Stimulated activated naive CD4-positive, alpha-beta T cell (primary cell): ENCODE measurements at regions not wholly inside any gene's neighbourhood (a gene's known extent, or its start where the extent isn't known, plus 50 kb on each side); places are given as distances from the start of the nearest gene placed in this dataset.
"Not testable (repeated sequence)": the region's sequence is repeated elsewhere in the genome, so short reads cannot be mapped to it uniquely, and the experiment has no call there.

Source experiments
- DNase-seq, 6 experiments: peaks; one replicate each; lab custom pipeline; 2025; lab: John Stamatoyannopoulos, UW

DNA sequence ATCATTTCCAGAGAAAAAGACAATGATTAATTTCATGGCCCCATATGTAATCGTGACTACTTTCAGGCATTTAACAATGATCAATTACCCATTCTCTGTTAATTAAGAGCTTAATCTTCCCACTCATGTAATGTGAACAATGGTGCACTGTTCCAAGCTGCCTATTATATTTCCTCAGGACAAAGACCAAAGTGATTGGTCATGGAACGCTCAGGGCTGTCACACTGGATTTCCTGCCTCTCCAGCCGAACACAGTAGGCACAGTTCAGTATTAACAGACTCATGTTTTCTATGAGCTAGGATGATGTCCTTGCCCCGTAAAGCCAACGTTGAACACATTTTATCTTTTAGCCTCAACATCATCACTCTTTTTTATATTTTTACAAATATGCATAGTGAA, 142.7 kb upstream of the FZD8 start:
- no peak for DNase-seq

DNA sequence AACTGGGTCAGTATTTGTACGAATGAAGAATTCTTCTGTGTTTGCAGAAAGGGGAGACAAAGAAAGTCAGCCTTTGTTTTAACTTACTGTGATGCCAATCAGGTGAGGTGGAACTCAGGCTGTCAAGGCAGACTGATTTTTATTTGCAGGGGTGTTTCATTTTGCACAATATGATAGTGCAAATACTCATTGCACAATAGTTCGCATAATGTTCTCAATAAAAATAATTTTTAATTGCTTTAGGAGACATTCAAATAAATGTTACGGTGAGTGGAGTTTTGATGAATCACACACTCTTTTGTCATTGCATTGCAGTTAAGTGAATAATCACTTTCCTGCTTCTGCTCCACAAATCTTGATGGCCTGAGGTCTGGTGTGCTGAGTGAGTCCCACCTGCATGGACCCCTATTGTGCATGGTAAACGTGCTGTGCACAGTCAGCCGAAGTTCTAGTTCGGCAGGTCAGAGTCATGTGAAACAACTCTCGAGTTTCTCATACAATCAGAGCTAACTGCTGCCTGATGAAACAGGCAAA, 141.3 kb upstream of the FZD8 start:
- DNase-seq = no peak

DNA sequence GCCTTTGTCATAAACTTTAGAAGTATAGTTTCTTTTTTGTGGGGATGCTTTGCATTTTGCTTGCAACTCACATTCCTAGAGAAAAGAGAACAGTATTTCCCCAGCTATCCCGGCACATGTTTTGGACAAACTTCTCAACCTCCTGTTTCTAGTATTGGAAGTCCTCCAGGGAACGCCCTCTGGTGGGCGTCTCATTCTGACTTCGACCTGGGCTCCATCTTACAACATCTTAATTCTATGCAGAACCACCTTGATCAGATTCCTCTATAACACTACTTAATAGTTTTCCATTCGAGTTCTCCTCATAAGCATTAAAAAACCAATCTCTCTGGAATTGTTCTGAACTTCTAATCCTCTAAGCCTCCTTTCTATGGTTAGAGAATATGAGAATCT, 139.5 kb upstream of the FZD8 start:
- no peak for DNase-seq

DNA sequence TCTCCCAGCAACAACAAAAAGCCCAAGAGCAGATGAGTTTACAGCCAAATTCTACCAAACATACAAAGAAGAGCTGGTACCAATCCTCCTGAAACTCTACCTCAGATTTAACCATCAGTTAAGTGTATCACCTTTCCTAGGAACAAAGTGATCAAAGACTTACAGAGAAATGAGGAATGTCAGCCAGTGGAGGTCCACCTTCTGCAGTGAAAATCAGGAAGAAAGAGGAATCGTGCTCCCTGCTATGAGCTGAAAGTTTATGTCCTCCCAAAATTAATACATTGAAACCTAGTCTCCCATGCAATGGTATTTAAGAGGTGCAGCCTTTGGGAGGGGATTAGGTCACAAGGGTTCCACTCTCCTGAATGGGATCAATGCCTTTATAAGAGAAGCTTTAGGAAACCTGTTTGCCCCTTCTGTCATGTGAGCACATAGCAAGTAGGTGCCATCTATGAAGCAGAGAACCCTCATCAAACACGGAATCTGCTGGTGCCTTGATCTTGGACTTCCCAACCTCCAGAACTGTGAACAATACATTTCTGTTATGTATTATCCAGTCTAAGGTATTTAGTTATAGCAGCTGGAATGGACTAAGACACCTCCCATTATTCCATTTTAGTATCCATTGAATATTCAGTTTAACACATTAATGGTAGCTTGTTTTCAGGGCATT, 139.0 kb upstream of the FZD8 start:
- no peak for DNase-seq

DNA sequence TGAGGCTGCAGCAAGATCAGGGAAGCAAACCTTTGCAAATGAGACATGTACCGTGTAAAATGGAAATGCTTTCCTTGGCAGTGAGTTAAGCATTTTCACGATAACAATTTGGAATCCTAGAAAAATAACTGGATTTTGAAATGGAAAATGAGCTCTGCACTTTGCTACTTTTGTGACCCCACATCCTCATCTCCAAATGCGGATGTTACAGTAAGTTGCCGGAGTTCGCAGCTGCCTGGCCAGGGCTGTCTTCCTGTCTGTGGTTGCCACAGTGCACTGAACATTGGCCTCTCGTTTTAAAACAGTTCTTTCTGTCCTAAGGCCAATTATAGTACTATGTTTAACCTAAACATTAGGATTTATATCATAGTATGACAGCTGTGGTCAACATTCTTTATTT, 136.2 kb upstream of the FZD8 start:
- no peak for DNase-seq

DNA sequence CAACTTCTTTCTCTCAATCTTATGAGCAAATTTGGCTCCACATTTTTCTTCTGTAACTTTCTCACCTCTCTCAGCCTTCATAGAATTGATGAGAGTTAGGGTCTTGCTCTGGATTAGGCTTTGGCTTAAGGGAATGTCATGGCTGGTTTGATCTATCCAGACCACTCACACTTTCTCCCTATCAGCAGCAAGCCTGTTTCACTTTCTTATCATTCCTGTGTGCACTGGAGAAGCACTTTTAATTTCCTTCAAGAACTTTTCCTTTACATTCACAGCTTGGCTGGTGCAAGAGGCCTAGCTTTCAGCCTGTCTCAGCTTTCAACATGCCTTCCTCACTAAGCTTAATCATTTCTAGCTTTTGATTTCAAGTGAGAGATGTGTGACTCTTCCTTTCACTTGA, 134.5 kb upstream of the FZD8 start:
- DNase-seq = not testable (repeated sequence)

DNA sequence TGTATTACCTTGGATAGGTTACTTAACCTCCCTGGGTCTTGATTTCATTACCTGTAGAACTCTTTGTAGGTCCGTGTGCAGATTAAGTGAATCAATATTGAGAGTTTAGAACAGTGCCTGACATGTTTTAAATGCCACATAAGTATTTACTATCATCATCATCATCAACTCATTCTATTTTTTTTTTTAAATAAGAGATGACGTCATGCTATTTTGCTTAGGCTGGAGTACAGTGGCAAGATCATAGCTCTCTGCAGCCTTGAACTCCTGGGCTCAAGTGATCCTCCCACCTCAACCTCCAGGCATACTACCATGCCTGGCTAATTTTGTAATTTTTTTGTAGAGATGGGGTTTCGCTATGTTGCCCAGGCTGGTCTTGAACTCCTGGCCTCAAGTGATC, 132.0 kb upstream of the FZD8 start:
- no peak for DNase-seq

DNA sequence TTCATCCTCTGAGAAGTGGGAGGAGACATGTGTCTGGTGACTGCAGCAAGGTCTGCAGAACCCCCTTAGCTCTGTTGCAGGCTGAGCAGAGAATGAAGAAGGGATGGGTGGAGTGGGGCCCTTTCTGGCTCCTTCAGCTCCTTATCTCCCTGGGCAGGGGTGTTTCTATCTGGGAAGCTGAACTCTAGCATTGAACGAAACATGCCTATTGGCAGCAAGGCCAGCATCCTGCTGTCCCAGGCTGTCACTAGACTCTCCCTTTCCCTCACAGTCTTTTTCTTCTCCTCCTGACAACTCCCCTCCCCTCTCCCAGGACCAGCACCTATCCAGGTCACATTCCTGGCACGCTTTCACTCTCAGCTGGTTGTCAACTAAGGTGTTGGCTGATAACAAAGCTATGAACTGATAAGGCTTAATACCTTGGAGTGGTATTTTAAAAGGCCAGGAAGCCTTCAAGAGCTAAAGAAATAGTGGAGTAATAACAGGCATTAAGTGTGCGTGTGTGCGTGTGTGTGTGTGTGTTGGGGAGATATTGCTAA, 128.8 kb upstream of the FZD8 start:
- no peak for DNase-seq

DNA sequence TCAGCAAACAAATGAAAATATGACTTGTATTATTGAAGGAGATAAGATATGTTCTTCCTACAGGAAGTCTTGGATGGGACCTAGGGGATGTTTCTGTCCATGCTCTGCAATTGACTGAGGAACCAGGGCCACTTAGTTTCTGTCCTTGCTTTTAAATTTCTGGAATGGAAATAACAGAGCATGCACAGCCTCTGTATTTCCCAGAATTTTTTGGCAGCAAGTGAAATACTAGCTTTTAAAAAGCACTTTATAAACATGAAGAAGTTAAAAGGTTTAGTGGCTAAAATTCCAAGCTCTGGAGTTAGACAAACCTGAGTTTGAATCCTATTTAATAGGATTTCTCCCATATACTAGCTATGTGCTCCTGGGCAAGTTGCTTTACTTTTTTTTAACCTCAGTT, 127.7 kb upstream of the FZD8 start:
- DNase-seq = no peak

DNA sequence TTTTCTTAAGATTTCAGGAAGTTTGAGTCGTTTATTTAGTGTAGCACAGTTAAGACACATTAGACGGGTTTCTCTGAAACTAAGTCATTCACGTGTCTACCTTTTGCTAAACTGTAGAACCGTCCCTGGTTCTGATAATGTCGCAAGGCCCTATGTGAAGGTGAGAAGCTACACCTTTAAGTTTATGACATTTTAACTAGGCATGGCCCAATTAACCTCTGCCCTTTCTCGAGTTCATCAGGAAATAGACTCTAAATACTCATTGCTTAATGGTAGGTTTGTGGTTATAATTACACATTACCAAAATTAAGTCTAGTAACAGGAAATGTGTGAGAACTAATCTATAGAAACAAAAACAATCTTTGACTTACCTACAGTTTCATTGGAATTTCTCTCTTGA, 126.6 kb upstream of the FZD8 start:
- no peak for DNase-seq

DNA sequence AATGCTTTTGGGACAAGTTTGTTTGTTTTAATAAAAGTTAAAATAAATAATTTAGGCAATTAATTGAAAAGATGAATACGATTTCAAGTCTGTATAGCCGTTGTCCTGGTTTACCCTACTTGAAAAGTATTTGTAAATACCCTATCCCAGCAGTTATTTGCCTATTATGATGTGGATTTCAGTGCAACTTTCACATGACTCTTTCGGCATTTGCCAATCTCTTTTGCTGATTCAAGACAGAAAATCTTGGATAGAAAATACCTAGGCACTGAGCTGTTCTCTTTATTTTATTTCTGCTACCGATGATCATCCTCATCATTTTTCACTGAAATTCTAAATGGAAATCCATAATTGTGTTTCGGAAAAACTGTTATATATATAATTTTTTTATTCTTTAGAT, 125.9 kb upstream of the FZD8 start:
- DNase-seq = no peak

DNA sequence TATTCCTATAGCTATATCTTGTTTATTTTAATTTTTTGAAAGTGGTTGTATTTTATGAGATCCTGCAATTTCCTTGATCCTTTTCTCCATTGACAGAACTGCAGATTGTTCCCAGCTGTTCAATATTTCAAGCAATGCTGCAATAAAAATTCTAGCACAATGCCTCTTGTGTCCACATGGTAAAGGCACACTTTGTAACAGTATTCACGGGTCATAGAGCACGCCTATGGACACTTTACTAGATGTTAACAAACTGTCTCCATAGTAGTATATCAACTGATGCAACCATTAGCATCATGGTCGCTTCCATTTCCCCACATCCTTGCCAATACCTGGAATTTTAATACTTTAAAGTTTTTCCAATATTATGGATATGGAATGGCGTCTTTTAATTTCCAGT, 123.9 kb upstream of the FZD8 start:
- DNase-seq = no peak

DNA sequence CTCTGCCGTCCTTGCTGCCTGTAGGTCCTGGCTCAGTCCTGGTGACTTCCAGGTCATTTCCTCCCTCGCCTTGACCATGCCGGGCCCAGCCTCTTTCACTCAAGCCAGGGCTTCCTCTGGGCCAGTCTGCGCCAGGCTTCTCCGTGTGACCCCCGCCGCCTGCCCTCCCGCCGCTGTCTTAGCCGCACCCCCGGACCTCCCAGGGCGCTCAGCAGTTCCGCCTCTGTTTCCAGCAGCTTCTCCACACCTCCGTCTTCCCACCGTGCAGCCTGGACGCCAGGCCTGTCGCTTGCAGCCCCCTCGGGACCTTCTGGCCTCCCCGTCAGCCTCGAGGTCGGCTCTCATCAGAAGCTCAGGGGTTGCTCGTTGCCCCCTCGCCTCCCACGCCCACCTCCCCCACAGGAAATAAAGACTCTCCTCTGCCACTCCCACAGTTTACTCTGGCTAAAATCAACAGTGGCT, 123.0 kb upstream of the FZD8 start:
- DNase-seq = no peak

DNA sequence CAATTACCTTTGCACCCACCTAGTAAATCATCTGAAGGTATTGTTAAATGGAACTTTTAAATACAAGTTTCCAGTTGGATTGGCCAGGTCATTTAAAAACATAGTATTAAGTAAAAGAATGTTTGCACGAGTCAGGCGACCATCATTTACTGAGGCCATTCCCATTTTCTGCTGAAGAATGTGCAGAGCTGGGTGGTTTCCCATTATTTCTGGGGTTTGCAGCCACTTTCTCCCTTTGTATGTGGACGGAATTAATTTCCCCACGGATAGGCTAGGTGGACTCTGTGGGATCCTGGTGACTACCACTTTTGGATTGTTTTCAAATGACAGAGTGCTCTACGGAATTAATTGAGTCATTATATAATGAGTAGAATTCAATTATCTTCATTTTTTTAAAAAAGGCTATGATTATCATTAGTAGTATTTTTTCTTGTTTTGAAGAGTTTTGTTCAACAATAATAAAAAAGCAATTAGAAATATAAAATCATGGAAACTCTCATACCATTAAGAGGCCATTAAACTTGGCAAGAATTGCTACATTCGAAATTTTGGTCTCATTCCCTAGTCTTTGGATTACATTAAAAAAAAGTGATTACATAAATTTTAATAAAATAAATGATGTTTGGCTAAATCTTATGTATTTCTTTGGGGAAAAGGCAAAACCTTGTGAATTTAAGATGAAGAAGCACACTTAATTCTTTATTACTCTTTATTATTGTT, 120.4 kb upstream of the FZD8 start:
- no peak for DNase-seq

DNA sequence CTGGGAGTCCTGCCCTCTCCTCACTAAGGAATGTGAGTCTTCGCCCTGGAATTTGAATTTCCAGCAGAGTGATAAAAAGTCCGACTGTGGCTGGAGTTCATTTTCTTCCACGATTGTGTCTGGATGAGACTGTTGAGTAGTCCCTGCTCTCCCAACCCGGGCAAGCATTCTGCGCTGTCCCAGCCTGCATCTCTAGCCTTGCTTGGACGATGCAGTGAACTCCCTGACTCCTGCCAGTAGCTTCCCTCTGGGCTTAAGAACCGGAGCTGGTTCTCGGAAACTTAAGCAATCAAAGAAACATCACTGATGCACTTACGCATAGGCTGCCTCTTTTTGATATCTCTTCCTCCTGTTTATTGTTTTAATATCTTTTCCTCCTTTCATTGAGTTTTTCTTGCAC, 116.0 kb upstream of the FZD8 start:
- DNase-seq = no peak

DNA sequence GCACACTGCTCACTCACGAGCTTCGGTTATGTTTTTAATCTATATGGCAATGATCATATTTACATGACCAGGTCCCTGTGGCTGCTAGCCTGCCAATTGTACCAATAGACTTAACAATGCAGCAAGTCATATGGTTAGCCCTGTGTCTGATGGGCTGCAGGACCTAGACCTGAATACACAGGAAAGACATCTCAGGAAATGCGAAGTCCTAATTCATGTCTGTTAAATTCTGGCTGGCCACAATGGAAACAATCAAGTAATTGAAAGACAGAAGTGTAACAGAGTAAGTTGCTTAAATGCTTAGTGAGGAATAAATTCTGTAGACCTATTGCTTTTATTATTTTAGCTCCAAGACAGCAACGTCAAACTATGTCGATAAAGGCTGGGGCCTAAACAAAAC, 112.4 kb upstream of the FZD8 start:
- DNase-seq = no peak

DNA sequence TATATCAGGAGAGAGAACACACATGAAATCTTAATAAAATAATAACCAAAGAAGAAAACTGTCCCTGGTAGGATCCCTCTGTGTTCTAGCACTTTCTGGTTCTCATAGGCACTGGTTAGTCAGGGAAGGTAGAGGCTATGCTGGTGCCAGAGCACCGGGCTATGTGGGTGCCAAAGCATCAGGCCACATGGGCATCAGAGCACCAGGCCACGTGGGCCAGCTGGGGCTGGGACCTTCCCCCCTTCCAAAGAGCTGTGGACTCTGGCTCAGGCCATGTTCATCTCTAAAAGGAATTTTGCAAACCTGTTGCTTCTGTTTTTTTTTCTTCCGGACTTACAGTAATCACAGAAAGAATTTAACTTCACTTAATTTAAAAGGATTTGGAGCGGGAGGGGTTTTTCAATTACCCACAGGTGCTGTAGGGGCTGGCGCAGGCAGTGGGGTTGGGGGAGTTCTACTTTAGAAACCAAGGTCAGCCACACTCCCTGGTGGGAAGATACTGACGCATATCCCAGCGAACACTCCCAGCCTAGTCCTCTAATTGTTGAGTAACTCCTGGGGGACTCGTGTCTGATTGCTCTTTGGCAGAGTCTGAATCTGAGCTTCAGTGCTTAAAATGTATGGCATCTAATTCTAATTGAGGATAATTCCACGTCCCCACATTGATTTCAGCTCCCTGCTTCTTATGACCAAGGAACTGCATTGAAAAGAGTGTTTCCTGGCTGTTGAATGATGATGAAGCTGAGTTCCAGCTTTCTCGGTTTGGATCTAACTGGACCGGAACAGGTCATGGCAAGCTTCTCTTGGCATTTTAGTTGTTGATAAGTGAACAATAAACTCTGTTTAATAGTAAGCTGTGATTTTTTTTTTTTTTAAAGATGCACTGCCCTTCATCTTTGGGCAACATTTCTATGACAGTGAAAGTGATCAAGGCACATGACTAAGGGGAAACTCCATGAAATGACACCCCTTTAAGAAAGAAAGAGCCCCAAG, 110.7 kb upstream of the FZD8 start:
- no peak for DNase-seq

DNA sequence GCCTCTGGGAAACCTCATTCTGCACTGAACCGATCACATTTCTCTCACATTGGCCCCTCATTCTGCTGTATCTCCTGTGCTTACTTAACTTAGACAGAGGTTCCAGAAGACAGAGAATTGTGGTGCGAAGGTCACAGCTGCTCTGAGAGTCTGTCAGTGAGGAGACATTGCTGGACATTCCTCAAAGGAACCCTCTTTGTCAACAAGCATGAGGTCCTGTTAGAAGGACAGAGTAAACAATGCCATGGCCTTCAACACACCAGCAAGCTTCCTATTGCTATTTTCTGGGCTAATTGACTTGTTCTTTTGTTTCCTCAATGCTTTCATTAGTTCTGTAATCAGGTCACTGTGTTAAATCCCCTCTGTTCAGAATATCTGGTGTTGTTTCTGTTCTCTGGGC, 109.3 kb upstream of the FZD8 start:
- no peak for DNase-seq

DNA sequence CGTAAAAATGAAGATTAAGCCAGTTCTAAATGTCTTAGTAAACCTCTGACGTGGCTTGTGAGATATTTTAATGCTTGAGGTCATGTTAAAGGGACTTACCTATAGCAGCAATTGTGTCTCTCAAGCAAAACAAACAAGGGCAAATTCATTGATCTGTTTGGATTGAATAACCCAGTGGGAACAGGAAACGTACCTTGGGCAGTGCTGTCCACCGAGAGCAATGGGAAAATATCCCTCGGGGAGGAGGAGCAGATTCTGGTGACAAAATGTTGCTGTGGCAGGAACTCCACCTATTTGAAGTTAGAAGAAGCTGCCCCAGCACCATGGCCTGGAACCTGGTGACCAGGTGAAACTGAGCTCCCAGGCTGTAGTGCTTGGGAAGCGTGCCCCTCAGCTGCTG, 107.1 kb upstream of the FZD8 start:
- no peak for DNase-seq

DNA sequence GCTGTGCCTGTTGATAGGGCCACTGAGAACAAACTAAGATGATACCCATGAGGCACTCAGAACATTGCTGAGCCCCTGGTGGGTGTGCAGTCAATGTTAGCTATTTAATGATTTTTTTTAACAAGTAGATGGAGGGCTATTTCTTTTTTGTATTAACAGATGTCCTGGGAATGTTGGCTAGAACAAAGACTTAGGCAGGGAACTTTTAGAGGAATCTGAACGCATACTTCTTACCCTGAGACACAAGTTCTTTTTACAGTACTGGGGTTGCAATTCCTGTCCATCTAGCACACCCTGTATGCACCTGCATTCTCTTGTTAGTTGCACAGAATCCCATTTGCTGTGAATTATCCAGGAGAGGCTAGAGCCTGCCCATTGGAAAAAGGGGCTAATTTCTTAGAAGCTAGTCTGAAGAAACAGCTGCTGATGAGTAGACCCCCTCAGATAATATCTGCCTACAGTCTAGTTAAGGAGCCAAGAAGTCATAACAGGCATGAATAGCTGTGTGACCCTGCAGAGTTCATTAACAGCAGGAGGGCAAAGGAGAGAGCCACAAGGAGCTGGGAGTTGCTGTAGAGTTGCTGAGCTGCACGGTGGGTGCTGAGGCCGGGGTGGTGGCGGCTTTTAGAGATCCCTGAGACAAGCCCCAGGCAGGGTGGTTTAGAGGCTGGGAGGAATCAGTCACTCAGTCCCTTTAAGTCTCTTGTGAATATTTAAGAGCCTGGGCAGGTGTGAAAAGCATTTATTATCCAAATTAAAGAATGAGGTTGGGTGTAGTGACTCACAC, 103.7 kb upstream of the FZD8 start:
- no peak for DNase-seq

DNA sequence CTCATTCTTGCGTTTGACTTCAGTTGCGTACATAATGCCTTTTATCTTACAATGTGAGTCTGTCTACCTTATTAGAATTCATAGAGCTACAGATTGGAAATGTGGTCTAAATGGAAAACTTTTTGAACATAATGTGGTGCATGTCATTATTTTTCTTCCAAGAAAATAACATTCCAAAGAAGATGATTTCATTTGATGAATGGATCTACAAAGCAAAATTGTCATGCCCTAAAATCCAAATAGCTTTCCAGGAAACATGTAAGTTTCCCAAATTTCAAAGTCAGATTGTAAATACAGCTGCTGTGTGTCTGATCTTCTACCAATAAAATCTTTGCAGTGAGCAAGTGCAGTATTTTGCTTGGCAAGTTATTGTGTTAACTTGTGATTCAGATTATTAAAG, 101.8 kb upstream of the FZD8 start:
- no peak for DNase-seq
